ENCODE measurements at regions not wholly inside any gene's neighbourhood (a gene's known extent, or its start where the extent isn't known, plus 50 kb on each side); places are given as distances from the start of the nearest gene placed in this dataset.
"Not testable (repeated sequence)": the region's sequence is repeated elsewhere in the genome, so short reads cannot be mapped to it uniquely, and the experiment has no call there.

GRCh38 chr2:220593526-220593925 lies 966.1 kb downstream of the SLC4A3 start:
- Histone ChIP-seq H3K27me3 (ENCODE audit: control insufficient read depth, low read length) (no peaks in the 10 kb centered on the region), H4K20me1 (ENCODE audit: control insufficient read depth, insufficient read depth, low read depth, low read length) (no peaks in the 10 kb centered on the region), H3K4me1 (ENCODE audit: control insufficient read depth, low read length) (no peaks in the 10 kb centered on the region), H3K4me2 (ENCODE audit: low read length) (no peak overlapping the region), H3K4me3 (ENCODE audit: low read length) (no peak overlapping the region), H3K9me3 (ENCODE audit: control insufficient read depth, insufficient read depth, low read length) (no peaks in the 10 kb centered on the region), H3K9me2 (replicated peaks; ENCODE audit: control insufficient read depth, low read length) (no peaks in the 10 kb centered on the region), H3K36me3 (ENCODE audit: control insufficient read depth, low read length) (no peaks in the 10 kb centered on the region), H3K79me2 (ENCODE audit: control insufficient read depth, low read length) (no peaks in the 10 kb centered on the region), H3K27ac (ENCODE audit: low read depth, low read length) (no peak overlapping the region), H3F3A (ENCODE audit: control insufficient read depth, insufficient read depth) (no peaks in the 10 kb centered on the region)
- TF ChIP-seq EZH2phosphoT487 (IDR thresholded peaks at IDR 0.05; ENCODE audit: borderline replicate concordance, low read length) (no peak), CTCF (IDR thresholded peaks at IDR 0.05; ENCODE audit: low read depth, low read length, poor library complexity, severe bottlenecking) (no peak)

DNA sequence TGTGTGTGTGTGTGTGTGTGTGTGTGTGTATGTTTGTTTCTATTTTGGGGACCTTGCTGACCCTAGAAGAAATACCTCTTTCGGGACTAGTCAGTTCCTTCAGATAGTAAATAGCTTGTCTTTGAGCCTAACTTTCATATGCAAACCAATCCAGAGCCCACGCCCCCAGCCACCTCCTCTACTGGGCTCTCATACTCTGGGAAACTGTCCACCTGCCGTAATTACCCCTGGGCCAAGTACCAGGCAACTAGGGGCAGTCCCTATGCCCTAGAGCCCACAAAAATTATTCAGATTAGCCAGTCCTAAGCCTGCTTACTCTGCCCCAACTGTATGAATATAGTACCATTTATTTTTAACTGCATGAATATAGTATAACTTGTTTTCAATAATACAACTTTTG lies 970.4 kb downstream of the EPHA4 start:
- H3K27me3 ChIP-seq (ENCODE audit: control insufficient read depth, low read length): 0 out of 2 replicates have a peak, but pooled peaks cover 3% of the 10 kb centered on the region
- H3K79me2 ChIP-seq (ENCODE audit: control insufficient read depth, low read length): no peaks in the 10 kb centered on the region
- no peaks in the 10 kb centered on the region for H3K4me1 ChIP-seq (ENCODE audit: control insufficient read depth, low read length)
- H3K36me3 ChIP-seq (ENCODE audit: control insufficient read depth, low read length): no peaks in the 10 kb centered on the region
- TF ChIP-seq EZH2phosphoT487 (IDR thresholded peaks at IDR 0.05; ENCODE audit: borderline replicate concordance, low read length) (no peak), CTCF (IDR thresholded peaks at IDR 0.05; ENCODE audit: low read depth, low read length, poor library complexity, severe bottlenecking) (no peak)
- H3K4me2 ChIP-seq (ENCODE audit: low read length): no peak overlapping the region
- no peaks in the 10 kb centered on the region for H3F3A ChIP-seq (ENCODE audit: control insufficient read depth, insufficient read depth)
- no peak overlapping the region for H3K27ac ChIP-seq (ENCODE audit: low read depth, low read length)
- no peaks in the 10 kb centered on the region for H3K9me2 ChIP-seq (replicated peaks; ENCODE audit: control insufficient read depth, low read length)
- no peaks in the 10 kb centered on the region for H3K9me3 ChIP-seq (ENCODE audit: control insufficient read depth, insufficient read depth, low read length)
- H3K4me3 ChIP-seq (ENCODE audit: low read length): no peak overlapping the region
- no peaks in the 10 kb centered on the region for H4K20me1 ChIP-seq (ENCODE audit: control insufficient read depth, insufficient read depth, low read depth, low read length)

DNA sequence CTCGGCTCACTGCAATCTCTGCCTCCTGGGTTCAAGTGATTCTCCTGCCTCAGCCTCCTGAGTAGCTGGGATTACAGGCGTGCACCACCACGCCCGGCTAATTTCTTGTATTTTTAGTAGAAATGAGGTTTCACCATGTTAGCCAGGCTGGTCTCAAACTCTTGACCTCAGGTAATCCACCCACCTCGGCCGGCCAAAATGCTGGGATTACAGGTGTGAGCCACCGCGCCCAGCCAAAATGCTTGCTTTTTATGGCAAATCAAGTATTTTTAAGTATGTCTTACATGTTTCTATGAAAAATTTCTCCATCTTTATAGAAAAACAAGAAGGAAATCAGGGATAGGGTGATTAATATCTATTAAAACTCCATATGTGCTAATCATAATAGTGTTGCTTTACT lies 959.1 kb downstream of the EPHA4 start:
- not testable (repeated sequence) for H3K4me1 ChIP-seq (ENCODE audit: control insufficient read depth, low read length); H3K36me3 ChIP-seq (ENCODE audit: control insufficient read depth, low read length); H3K27me3 ChIP-seq (ENCODE audit: control insufficient read depth, low read length); H3K4me3 ChIP-seq (ENCODE audit: low read length); H4K20me1 ChIP-seq (ENCODE audit: control insufficient read depth, insufficient read depth, low read depth, low read length); H3F3A ChIP-seq (ENCODE audit: control insufficient read depth, insufficient read depth); H3K9me2 ChIP-seq (replicated peaks; ENCODE audit: control insufficient read depth, low read length); H3K4me2 ChIP-seq (ENCODE audit: low read length); H3K27ac ChIP-seq (ENCODE audit: low read depth, low read length); H3K79me2 ChIP-seq (ENCODE audit: control insufficient read depth, low read length); H3K9me3 ChIP-seq (ENCODE audit: control insufficient read depth, insufficient read depth, low read length)

DNA sequence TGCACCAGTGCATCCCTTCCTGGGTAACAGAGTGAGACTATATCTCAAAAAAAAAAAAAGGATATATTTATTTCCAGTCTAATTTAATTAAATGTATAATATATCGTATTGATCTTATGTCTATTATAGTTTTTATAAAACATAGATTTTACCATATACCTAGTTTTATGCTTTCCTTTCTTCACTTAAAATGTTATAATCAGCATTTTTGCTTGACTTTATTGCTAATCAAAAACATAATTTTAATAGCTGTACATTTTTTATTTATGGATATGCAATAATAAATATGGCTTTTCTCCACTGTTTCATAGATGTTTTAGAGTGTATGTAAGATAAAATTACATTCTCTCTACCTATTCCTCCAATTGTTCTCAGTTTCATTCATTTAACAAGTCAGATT lies 958.0 kb downstream of the EPHA4 start:
- H3K27me3 ChIP-seq (ENCODE audit: control insufficient read depth, low read length): no peaks in the 10 kb centered on the region

More for the DNA sequence above, 958.0 kb downstream of the EPHA4 start:
- TF ChIP-seq EZH2phosphoT487 (IDR thresholded peaks at IDR 0.05; ENCODE audit: borderline replicate concordance, low read length) (no peak), CTCF (IDR thresholded peaks at IDR 0.05; ENCODE audit: low read depth, low read length, poor library complexity, severe bottlenecking) (no peak)
- H3K4me1 ChIP-seq (ENCODE audit: control insufficient read depth, low read length): no peaks in the 10 kb centered on the region
- no peaks in the 10 kb centered on the region for H3K9me2 ChIP-seq (replicated peaks; ENCODE audit: control insufficient read depth, low read length)
- no peaks in the 10 kb centered on the region for H3K79me2 ChIP-seq (ENCODE audit: control insufficient read depth, low read length)
- no peaks in the 10 kb centered on the region for H3K36me3 ChIP-seq (ENCODE audit: control insufficient read depth, low read length)
- no peak overlapping the region for H3K27ac ChIP-seq (ENCODE audit: low read depth, low read length)
- no peak overlapping the region for H3K4me3 ChIP-seq (ENCODE audit: low read length)
- H4K20me1 ChIP-seq (ENCODE audit: control insufficient read depth, insufficient read depth, low read depth, low read length): no peaks in the 10 kb centered on the region
- H3K9me3 ChIP-seq (ENCODE audit: control insufficient read depth, insufficient read depth, low read length): no peaks in the 10 kb centered on the region
- H3F3A ChIP-seq (ENCODE audit: control insufficient read depth, insufficient read depth): no peaks in the 10 kb centered on the region
- H3K4me2 ChIP-seq (ENCODE audit: low read length): no peak overlapping the region
